HK-2 (cell line): ENCODE measurements at regions not wholly inside any gene's neighbourhood (a gene's known extent, or its start where the extent isn't known, plus 50 kb on each side); places are given as distances from the start of the nearest gene placed in this dataset.
"Not testable (repeated sequence)": the region's sequence is repeated elsewhere in the genome, so short reads cannot be mapped to it uniquely, and the experiment has no call there.

ENCODE experiments used
- DNase-seq: peaks from one replicate; pipeline ENCODE4 v3.0.0-alpha.2; 2018; ENCODE audit not compliant: unreplicated experiment

DNA sequence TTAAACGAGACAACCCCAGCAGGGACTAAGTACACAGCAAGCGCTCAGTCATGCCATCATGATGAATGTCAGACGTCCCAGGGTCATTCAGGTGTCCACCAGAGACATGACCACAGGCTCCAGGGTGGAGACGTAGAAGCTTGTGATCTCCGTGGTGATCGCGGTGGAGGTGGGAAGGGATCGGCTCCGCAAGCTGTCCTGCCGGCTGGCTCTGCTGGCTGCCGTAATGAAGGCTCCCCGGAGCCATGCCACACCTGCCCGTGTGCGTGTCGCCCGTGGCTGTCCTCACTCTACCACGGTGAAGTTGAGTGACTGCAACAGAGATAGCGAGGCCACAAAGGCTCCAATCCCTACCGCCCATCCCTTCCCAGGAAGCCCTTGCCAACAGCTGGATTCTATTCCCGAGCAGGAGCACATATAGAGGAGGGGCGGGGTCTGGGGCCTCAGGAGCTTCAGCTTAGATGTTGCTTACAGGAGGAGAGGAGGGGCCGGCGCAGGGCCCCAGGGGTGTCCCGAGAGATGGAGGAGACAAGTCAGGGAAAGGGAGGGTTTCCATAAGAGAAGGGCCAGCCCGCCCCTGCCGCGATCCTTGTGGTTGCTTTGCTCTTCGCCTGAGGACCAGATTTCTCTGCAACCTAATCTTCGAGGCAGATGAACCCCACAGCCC is 332.6 kb upstream of the SFSWAP start:
- no peak for DNase-seq

DNA sequence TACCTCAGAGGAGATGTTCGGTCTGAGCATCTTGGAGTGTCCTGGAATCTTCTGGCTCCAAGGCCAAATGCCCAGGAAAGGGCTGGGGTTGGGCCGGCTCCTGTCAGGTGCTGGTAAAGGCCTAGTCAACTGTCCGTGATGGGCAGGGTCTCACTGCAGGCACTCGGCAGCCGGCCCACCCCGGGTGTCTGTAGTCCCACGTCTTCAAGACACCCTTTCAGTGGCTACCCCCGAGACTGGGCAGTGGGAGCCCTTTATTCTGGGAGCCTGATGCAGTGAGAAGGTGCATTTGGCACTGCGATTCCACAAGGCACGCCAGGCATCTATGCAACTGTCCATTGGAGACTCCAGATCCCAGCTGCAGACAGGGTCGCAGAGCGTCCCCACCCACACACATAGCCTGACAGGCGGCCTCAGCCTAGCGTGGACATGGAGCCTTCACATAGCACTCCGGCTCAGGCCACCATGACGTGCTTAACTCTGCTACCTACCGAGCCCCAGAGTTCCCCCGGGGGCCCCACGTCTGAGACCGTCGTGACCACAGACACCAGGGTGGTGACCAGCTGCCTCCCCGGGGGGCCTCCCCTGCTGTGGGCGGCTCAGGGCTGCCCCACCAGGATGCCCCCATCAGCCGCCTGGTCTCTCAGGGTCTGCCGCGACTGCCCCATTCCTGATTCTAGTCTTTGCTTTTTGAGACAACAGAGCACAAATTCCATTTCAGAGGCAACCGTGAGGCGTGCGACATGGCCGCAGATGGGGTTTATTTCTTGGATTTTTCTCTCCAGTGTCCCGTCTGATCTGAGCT is 331.8 kb upstream of the SFSWAP start:
- DNase-seq = no peak

DNA sequence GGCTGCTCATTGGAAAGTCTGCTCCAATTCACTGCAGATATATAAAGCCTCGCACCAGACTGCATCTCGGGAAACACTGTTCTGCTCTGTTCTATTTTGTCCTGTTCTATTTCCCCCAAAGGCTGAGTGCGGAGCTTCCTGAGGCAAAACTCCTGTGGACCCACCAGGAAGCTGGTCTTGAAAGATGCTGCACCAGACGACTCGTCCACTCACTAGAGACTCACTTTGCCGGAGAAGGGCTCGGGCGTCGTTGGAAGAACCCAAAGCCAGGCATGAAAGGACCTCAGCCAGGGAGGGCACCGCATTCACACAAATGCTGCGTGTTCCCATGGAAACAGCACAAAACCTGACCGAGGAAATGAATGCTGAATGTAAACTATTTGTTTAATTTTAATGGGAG is 331.2 kb upstream of the SFSWAP start:
- DNase-seq = no peak

DNA sequence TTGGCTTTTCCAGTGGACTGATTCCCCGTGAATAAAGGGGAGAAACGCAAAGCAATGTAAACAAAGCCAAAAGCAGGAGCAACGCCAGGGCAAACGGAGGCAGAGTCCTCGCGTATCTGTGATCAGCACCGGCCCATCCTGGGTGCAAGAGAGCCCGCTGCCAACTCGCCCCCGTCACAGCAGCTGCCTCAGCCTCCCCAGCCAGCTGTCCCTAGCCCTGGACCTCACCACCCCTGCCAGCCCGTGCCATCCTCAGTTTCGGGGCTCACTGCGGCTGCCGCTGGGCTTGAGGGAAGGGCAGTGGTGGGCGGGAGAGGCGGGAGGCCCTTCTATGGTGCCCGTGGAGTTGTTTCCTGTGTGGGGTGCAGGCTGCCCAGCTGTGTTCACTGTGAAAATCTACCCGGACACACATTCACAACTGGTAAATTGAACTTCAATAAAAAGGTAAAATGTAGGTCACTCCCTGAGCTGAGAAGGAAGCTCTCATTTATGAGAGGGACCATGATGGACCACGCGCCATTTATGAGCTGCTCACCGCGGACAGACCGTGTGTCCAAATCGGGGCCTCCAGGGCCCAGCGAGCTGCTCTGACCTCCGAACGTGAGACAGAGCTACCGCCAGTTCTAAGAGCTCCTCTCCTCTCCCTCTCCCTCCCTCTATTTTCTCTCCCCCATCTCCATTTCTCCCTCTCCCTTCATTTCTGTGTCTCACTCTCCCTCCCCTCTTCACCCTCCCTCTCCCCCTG is 330.5 kb upstream of the SFSWAP start:
- no peak for DNase-seq

DNA sequence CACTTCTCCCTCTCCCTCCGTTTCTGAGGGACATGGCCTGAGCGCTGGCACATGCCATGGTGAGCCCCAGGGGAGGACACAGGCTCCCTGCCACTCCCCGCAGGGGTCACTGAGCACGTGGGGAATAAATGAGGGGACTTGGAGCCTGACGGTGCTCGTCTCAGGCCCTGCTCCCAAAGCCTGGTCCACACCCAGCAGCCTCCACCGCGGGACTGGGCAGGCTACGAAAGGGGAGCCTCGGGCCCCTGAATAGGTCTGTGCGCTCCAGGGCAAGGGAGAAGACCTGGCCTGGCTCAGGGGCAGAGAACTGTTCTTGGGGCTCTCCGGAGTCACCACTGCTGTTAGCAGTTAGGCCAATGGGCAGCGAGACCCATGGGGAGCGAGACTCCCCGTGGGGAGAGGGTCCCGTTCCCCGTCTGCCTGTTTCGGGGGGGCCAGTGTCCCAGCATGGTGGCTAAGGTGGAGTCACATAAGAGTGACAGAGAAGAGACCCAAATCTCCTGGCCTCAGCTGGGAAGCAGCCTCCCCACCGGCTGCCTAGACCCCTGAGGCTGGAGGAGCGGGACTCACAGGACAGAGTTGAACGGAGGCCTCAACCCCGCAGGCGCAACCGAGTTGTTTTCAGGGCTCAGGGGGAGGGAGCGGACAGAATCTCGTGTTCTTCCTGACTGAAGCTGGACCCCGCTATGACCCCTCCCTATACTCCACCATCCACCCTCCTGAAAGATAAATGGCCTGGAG is 329.8 kb upstream of the SFSWAP start:
- DNase-seq = no peak

DNA sequence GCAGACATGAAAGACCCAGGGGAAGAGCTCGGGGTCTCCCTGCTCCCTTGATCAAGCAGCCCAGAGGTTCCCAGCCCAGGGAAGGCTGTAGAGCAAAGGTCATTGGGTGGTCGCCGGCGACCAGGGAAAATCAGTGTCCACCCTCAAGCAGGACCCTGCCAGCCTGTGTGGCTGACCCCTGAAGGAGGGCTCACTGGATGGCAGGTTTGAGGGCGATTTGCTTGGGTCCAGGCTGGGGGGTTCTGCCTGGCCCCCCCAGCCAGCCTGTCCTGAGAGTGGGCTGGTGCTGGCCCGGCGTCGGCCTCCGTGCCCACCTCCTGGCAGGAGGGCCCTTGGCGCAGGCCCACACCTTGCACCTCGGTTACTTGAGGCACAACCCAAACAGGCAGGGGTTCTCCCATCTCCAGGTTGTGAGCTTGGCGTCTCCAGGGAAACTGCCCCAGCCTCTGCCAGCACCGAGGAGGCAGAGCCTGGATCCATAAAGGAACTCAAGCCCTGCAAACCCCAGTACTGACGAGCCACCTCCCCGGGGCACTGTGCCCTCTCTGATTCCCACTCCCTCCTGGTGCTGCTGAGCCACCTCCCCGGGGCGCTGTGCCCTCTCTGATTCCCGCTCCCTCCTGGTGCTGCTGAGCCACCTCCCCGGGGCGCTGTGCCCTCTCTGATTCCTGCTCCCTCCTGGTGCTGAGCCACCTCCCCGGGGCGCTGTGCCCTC is 329.0 kb upstream of the SFSWAP start:
- no peak for DNase-seq

DNA sequence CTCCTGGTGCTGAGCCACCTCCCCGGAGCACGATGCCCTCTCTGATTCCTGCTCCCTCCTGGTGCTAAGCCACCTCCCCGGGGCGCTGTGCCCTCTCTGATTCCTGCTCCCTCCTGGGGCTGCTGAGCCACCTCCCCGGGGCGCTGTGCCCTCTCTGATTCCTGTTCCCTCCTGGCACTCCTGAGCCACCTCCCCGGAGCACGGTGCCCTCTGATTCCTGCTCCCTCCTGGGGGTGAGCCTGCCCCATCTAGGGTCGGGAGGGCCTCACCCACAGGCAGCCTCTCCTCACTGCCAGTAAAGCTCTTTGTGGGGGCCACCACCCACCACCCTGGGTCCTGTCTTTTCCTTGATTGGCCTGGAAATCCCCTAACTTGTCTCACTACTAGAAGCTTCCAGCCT is 327.6 kb upstream of the SFSWAP start:
- no peak for DNase-seq

DNA sequence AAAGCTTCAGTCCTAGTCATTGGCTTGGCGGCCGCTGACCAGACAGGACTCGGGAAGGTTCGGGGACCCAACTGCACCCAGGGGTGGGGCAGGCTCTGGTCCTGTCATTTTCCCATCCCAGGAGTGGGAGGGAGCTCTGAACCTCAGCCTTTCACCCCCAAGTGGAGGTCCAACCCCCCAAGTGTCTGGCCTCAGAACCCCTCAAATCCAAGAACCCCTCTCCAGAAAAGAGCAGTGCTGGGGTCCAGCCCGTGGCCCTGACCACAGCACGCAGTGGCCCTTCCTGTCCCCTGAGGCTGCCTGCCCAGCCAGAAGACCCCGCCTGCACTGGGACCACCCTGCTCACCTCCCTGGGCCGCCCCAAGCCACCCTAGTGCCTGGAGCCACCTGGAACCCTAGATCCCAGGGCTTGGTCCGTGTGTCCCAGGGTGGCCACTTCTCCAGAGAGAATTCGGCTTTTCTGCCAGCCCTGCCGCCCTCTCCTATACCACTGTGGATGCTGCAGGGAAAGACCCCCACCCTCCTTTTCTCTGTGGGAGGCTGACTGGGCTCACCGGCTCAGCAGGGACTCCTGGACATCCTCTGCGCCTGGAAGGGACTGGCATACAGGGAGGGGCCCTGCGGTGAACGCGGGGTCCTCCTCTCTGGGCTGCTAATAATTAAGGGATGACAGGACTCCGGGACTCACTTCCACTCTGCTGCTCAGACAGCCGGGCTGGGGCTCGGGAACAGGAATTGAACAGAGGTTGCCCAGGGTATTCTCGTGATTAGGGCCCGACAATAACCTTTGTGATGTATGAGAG is 326.9 kb upstream of the SFSWAP start:
- no peak for DNase-seq

DNA sequence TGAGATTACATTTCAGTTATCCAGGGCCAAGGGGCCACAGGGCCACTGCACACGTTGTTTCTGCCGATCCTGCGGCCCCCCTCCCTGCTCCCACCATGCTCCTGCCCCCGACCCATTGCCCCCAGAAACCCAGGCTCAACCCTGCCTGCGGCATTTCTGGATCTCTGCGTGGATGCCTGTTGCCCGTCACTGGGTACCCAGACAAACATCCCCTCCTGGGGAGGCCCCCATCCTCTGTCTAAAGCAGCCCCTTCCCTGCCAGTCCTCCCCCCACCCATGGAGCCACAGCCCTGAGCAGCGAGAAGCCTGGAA is 326.4 kb upstream of the SFSWAP start:
- no peak for DNase-seq

DNA sequence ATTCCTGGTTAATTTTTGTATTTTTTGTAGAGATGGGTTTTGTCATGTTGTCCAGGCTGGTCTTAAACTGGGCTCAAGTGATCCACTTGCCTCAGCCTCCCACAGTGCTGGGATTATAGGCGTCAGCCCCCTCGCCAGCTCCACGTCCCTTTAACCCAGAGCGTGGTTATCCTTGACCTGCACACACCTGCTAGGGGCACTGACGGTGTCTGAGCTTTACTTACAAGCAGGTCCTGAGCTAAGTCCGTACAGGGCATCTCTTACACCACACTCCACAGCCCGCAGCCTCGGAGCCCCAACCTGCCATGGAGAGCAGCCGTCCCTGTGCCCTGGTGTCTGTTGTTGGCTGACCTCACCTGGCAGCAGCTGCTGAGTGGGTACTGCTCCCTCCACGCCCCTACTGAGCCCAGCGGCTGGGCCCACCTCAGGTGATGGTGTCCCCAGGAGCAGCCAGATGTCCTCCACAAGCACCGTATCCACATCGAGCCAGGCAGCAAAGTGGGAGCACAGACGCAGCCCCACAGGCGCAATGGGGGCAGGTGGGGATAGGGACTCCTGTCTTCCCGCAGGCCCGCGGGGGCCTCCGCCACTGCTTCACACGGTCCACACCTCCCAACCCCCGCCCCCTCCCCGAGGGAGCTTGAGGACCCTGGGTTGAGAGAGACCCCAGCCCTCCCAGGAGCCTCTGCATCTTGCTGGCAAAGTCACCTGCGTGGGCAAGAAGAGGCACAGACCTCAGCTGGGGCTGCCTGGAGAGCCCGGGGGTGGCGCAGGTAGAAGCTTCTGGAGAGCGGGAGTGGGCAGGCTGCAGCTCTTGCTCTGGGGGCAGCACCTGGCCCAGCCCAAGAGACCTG is 325.4 kb upstream of the SFSWAP start:
- no peak for DNase-seq

DNA sequence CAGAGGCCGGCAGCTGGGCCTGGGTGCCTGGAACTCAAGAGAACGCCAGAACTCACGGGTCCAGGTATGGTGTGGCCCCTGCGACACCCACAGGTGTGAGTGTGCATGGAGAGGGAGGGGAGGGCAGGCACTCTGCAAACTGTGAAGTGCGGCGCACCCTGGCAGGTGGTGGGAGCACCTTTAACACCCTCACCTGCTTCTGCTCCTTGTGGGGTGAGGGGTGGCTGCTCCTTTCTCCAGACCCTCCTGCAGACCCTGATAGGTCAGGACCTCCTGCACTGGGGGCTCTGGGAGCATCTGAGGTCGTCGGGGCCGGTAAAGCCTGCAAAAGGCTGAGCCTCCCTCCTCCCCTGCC is 324.7 kb upstream of the SFSWAP start:
- DNase-seq = no peak

DNA sequence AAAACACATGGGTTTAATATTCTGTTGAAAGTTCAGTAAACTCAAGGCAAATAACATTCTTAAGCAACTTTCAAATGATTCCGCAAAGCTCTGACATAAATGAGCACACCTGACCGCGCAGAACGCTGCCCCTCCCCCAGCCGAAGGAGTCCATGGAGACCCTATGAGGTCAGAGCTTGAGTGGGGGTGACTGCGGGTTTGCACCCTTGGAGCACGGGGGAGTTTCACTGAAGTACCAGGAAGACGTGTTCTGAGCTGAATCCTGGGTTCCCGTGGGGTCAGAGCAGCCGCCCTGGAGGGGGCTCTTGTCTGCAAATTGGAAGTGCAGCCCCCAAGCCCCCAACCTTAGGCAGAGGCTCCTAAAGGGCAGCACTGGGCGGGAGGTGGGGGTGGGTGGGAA is 324.1 kb upstream of the SFSWAP start:
- no peak for DNase-seq

DNA sequence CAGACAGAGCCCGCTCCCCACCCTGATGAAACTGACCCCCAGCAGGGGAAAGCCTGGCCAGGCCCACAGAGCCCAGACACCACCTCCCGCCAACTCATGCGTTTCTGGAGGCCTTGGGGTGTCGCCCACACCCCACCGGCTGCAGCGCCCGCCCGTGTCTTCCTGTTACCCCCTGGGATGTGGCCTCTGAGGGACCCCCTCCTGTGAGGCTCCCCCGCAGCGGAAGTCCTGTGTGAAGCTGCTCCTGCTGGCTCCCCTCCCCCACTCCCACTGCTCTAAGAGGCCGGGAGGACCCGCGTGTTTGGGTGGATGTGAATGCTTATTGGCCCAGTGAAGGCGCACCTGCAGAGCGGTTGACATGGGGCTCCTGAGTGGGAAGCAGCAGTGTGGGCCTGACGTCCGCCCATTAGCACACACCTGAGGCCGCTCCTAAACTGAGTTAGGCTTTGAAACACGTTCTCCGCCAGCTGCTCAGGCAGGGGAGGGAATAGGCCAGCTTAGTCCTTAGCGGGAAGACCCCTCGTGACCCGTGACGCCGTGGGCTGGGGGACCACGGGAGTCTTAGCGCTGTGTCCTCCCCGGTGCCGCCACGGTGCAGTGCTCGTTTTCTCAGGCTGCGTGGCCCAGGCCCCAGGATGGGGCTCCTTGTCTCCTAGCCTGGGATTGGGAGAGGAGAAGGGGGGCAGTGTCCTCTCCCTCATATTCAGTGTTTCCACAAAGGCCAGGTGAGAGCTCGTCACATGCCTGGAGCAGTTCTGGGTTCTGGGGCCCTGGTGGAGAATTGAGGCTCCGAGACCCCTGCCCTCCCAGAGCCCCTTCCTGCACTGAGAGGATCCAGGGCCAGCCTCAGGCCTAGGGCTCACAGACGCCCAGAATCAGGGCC is 323.4 kb upstream of the SFSWAP start:
- no peak for DNase-seq

DNA sequence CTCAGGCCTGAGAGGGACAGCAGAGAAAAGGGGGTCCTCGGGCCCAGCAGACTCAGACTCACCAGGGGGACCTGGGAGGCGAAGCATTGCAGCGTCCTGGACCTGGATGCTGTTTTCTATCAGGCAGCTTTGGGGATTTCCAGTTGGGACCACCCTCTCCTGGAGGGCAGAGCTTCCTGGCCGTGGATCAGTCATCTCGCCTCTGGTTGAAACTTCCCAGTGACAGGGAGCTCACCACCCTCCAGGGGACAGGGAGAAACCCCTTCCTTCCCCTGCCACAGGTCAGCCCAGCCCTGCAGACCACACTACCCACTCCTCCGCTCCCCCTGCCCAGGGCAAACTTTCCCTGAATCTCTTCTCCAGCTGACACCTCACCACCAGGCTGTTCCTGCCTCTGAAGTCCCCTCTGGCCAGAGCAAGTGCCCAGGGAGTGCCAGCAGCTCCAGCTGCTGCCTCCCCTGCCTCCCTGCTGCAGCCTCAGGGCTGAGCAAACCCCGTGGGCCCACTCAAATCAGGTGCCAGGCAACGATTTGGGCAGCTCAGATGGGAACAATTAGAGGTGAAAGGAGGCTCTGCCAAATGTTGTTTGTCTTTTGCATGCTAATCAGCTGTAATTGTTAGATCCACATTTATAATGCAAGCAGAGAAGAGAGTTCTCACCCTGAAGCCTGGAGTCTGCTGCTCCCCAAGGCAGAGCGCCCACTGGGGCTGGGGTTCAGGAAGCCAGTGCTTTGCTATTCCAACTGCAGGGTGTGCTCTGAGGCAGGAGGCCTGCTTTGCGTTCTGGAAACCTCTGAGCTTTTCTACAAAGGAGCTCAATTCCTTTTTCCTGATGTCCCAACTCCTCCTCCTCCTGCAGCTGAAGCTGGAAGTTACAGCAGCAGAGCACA is 322.5 kb upstream of the SFSWAP start:
- not testable (repeated sequence) for DNase-seq

DNA sequence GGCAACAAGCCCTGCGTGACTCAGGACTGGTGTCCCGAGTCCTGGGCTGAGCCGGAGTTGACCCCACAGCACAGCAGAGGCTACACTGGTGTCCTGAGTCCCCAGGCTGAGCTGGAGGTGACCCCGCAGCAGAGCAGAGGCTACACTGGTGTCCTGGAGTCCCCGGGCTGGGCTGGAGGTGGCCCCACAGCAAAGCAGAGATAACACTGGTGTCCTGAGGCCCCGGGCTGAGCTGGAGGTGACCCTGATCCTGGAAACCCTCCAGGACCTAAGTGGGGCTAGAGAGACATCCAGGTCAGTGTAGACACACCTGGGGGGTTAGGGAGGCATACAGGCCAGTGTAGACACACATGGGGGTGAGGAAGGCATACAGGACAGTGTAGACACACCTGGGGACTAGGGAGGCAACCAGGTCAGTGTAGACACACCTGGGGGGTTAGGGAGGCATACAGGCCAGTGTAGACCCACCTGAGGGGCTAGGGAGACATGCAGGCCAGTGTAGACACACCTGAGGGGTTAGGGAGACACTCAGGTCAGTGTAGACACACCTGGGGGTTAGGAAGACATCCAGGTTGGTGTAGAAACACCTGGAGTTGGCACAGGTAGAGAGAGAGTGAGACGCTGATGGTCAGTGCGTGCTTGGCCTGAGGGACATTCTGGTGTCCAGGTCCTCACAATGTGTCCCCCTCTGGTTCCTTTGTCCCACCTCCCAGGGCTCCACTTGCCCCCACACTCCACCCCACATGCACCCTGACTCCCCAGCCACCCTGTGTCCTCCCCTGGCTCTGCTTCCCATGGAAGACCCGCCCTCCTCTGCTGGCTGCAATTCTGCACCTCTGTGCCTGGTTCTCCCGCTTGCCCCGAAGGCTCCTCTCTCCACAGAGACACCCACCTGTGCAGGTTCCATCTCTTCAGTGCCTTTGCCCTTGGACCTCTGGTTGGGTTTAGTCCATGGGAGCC is 321.6 kb upstream of the SFSWAP start:
- no peak for DNase-seq

DNA sequence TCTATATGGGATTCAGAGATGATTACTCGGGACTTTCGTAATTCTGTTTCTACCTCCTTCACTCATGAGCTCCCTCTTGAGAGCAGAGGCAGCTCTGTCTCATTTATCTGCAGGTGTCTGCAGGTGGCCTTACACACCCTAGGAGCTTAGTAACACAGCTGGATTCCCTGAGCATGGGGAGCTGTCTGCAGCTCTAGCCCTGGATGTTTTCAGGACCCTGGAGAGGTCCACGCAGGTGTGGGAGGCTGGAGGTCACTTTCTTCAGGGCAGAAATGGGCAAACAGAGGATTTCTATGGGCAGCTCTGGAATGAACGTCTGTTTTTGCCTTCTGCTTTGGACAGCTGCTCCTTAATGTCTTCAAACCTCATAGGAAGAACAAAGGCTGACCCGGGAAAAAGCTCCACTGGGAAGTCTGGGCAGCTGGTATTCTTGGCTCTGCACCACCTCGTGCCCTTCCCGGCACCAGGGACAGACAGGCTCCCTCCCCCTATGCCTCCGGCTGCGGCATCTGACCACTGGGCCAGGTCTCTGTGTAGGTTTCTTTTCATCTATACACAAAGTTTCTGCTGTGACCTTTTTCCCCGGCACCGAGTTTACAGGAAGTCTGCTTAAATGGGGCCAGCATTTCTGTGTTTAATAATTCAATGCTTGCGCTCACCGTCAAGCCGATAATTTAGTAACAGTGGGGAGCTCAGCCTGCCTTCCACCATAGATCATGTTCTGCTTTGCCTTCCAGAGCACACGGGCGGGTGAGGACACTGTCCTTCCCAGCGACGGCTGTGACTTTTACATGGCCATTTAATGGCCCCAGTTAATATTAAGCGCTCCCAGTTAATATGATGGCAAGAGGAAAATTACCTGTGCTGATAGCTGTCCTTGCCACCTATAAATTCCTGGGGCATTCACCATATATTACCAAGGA is 320.2 kb upstream of the SFSWAP start:
- peak; percentile 15 for DNase-seq
